Endothelial cell (in vitro differentiated cells): ENCODE measurements at regions not wholly inside any gene's neighbourhood (a gene's known extent, or its start where the extent isn't known, plus 50 kb on each side); places are given as distances from the start of the nearest gene placed in this dataset.

ENCODE experiments used
- DNase-seq: peaks from one replicate; pipeline ENCODE4 v3.0.0; 2021; ENCODE audit warnings: low spot score
- H3K27ac Mint-ChIP-seq: one replicate; pipeline ENCODE4 v1.8.0; 2021; ENCODE audit warnings: mixed read lengths, inconsistent platforms; ENCODE audit not compliant: unreplicated experiment
- H3K27me3 Mint-ChIP-seq: one replicate; pipeline ENCODE4 v1.8.0; 2021; ENCODE audit warnings: mild to moderate bottlenecking, moderate library complexity, mixed read lengths, inconsistent platforms; ENCODE audit not compliant: unreplicated experiment
- H3K36me3 Mint-ChIP-seq: one replicate; pipeline ENCODE4 v1.8.0; 2021; ENCODE audit warnings: mild to moderate bottlenecking, low read depth, mixed read lengths, inconsistent platforms; ENCODE audit not compliant: unreplicated experiment
- H3K4me1 Mint-ChIP-seq: one replicate; pipeline ENCODE4 v1.8.0; 2021; ENCODE audit warnings: mild to moderate bottlenecking, mixed read lengths, inconsistent platforms; ENCODE audit not compliant: unreplicated experiment
- H3K4me3 Mint-ChIP-seq: one replicate; pipeline ENCODE4 v1.8.0; 2021; ENCODE audit warnings: mild to moderate bottlenecking, mixed read lengths, inconsistent platforms; ENCODE audit not compliant: unreplicated experiment
- H3K9me3 Mint-ChIP-seq: one replicate; pipeline ENCODE4 v1.8.0; 2021; ENCODE audit warnings: mixed read lengths, inconsistent platforms; ENCODE audit not compliant: unreplicated experiment
- CTCF ChIP-seq: fragments of 200-600 bp; sonication (generic); IDR thresholded peaks from one replicate; pipeline ENCODE4 v1.5.0; 2021; ENCODE audit warnings: antibody characterized with exemption; ENCODE audit not compliant: unreplicated experiment

GRCh38 chr3:23663661-23664186 is 142.0 kb upstream of the UBE2E1 start:
- Mint-ChIP-seq H3K9me3 (no peaks in the 10 kb centered on the region), H3K27me3 (no peaks in the 10 kb centered on the region), H3K36me3 (no peaks in the 10 kb centered on the region), H3K4me1 (no peaks in the 10 kb centered on the region), H3K27ac (no peak overlapping the region), H3K4me3 (no peak overlapping the region)
- TF ChIP-seq CTCF = no peak
- DNase-seq = no peak

GRCh38 chr3:23664459-23664858 is 141.3 kb upstream of the UBE2E1 start:
- Mint-ChIP-seq H3K4me1 (no peaks in the 10 kb centered on the region), H3K27ac (no peak overlapping the region), H3K36me3 (no peaks in the 10 kb centered on the region), H3K4me3 (no peak overlapping the region), H3K9me3 (no peaks in the 10 kb centered on the region), H3K27me3 (peaks cover under 1% of the 10 kb centered on the region)
- TF ChIP-seq CTCF = no peak
- no peak for DNase-seq

GRCh38 chr3:23665741-23666140 is 140.0 kb upstream of the UBE2E1 start:
- no peak for TF ChIP-seq CTCF
- no peak for DNase-seq
- Mint-ChIP-seq H3K27ac (no peak overlapping the region), H3K27me3 (peaks cover 1% of the 10 kb centered on the region), H3K36me3 (no peaks in the 10 kb centered on the region), H3K9me3 (no peaks in the 10 kb centered on the region), H3K4me3 (no peak overlapping the region), H3K4me1 (no peaks in the 10 kb centered on the region)

- H3K4me3 Mint-ChIP-seq = no peak overlapping the region
- H3K27me3 Mint-ChIP-seq = peaks cover 1% of the 10 kb centered on the region
- H3K27ac Mint-ChIP-seq = no peak overlapping the region
- no peak for DNase-seq
- TF ChIP-seq CTCF = no peak
- H3K9me3 Mint-ChIP-seq = no peaks in the 10 kb centered on the region
- no peaks in the 10 kb centered on the region for H3K4me1 Mint-ChIP-seq
- H3K36me3 Mint-ChIP-seq = no peaks in the 10 kb centered on the region
These were observed 138.9 kb upstream of the UBE2E1 start for GRCh38 chr3:23666818-23667217.

GRCh38 chr3:23667536-23668429 is 138.0 kb upstream of the UBE2E1 start:
- no peak for TF ChIP-seq CTCF
- Mint-ChIP-seq H3K36me3 (no peaks in the 10 kb centered on the region), H3K9me3 (no peaks in the 10 kb centered on the region), H3K4me1 (no peaks in the 10 kb centered on the region), H3K27me3 (peaks cover 1% of the 10 kb centered on the region), H3K27ac (no peak overlapping the region), H3K4me3 (no peak overlapping the region)
- DNase-seq = no peak
